Gastroesophageal sphincter (tissue), 3 donors: ENCODE measurements at regions not wholly inside any gene's neighbourhood (a gene's known extent, or its start where the extent isn't known, plus 50 kb on each side); places are given as distances from the start of the nearest gene placed in this dataset.

Experiments
- CTCF ChIP-seq, 4 experiments: fragments of 200-600 bp in 2 of 4; fragments of 450-650 bp in 2 of 4; sonication (generic) in 1 of 4; IDR thresholded peaks; one replicate each; pipeline ENCODE4 v1.5.1; 2017 to 2019; ENCODE audit warnings: antibody characterized with exemption in 4 of 4, mild to moderate bottlenecking in 2 of 4, moderate library complexity in 2 of 4
- EP300 ChIP-seq: sonication (generic); formaldehyde crosslinking; IDR thresholded peaks from one replicate; pipeline ENCODE4 v1.6.1; 2017; ENCODE audit warnings: antibody characterized with exemption, mild to moderate bottlenecking
- POLR2A ChIP-seq, 2 donors: fragments of 450-650 bp; IDR thresholded peaks; one replicate each; pipeline ENCODE4 v1.6.1; 2017; ENCODE audit warnings: antibody characterized with exemption in 2 of 2, mild to moderate bottlenecking in 2 of 2, moderate library complexity in 1 of 2
- POLR2AphosphoS5 ChIP-seq: sonication (generic); formaldehyde crosslinking; IDR thresholded peaks from one replicate; pipeline ENCODE4 v1.6.1; 2017; ENCODE audit warnings: antibody characterized with exemption

- TF ChIP-seq CTCF (IDR thresholded peaks at IDR 0.05), result no peak
- no peak for TF ChIP-seq POLR2A (IDR thresholded peaks at IDR 0.05)
- no peak for TF ChIP-seq POLR2AphosphoS5
- no peak for TF ChIP-seq EP300
Measured at GRCh38 chr12:98419795-98420404, 95.5 kb upstream of the TMPO start.
